CD4-positive, alpha-beta T cell treated with Interleukin-2 at 100 ng/mL for 4 hours (primary cell): ENCODE measurements at regions not wholly inside any gene's neighbourhood (a gene's known extent, or its start where the extent isn't known, plus 50 kb on each side); places are given as distances from the start of the nearest gene placed in this dataset.
A peak's percentile ranks its signal among the peaks of the same experiment; 100 is the strongest.

Experiments used
- DNase-seq: peaks from one replicate; pipeline ENCODE4 v3.0.0-alpha.2; 2020; ENCODE audit warnings: low spot score

DNA sequence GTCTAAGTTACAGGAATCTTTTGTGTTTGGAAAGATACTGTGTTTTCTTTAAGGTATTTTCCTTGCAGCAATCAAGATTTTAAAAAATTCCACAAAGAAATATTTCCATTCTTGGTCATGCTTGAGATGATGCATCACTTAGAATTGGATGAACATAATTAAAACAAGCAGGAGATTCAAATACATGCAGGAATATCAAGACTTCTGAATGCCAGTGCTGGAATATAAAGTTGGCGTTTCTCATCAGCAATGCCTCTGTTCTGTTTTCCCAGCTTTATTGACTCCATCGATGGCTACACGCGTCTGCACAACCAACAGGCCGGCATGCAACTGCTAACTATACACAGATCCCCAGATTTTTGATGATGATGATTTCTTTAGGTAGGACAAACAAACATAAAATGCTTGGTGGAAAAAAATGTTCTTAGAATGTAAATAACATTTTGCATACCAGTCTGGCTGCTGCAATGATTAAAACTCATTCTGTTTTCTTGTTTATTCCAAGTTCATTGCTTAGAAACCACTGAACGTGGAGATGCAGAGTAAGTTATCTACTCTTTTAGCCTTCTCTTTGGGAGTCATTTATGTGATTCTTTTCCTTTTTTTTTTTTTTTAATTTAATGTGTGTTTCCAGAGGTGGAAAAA lies 91.3 kb upstream of the FAM171A1 start:
- no peak for DNase-seq

DNA sequence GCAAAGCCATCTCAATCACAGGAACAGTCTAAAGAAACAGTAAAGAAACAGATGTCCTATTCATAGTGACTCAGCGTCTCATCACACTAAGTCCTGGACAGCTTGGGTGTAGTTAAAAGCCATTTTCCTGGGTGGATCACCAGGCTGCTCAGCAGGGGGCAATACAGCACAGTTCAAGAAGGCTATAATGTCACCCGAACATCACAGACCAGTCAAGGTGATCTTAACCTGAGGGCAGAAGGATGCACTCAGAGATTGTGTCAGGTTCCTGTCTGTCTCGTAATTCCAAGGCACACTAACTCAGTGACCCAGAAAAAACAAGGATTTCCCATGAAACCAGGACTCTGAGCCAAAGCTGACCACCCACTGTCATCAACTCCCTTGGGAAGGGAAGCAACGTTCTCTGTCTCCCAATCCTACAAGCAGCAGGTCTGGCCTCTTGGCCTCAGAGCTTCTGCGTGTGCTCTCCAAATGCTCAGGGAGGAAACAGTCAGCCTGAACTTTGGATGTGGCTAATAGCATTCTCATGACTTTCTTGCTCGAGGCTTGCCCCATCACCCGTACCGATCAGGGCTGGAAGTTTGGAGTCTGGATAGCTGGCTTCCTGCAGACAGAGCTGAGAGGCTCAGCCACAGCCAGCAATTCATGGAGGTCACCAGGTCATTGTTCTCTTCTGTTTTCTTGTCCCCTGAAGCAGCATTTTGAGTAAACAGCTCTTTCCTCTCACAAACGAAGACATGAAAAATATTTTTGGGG lies 90.4 kb upstream of the FAM171A1 start:
- no peak for DNase-seq

DNA sequence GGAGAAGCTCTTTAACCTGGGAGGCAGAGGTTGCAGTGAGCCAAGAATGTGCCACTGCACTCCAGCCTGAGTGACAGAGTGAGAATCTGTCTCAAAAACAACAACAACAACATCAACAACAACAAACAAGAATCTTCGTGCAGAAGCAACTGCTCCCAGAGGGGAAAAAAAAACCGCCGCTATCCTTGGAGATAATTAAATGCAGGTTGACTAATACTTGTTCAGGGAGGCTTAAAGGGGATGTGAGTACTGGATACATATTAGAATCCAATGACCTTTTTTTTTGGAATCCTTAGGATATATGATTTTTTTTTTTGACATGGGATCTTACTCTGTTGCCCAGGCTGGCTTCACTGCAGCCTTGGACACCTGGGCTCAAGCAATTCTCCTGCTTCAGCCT lies 89.6 kb upstream of the FAM171A1 start:
- no peak for DNase-seq

- no peak for DNase-seq
These were observed 88.1 kb upstream of the FAM171A1 start for GRCh38 chr10:15459218-15459617.

DNA sequence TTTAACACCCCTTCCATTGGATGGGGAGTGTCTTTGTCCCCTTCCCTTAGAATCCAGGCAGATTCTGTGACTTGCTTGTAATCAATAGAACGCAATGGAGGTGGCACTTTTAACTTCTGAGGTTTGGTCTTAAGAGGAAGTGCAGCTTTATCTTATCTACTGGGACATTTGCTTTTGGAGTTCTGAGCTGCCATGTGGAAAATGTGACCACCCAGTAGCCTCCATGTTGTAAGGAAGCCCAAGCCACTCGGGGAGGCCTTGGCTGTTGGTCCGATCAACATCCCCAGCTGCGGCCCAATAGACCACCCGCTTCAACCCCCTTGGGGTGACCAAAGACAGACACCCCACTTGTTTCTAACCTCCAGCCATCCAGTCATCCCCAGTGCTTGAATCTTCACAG lies 86.3 kb upstream of the FAM171A1 start:
- DNase-seq = no peak

DNA sequence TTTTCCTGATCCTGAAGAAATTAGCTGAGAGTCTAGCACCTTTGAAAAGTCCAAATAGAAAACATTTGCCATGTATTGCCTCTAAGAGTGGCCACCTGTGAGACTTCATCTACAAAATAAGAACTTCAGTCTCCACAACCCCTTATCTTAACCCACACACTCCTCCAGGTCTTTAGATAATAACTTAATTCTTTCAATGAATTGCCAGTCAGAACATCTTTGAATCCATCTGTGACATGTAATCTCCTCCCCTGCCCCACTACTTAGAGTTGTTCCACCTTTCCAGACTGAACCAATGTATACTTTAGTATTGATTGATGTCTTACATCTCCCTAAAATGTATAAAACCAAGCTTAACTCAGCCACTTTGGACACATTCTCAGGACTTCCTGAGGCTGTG lies 84.4 kb upstream of the FAM171A1 start:
- no peak for DNase-seq

DNA sequence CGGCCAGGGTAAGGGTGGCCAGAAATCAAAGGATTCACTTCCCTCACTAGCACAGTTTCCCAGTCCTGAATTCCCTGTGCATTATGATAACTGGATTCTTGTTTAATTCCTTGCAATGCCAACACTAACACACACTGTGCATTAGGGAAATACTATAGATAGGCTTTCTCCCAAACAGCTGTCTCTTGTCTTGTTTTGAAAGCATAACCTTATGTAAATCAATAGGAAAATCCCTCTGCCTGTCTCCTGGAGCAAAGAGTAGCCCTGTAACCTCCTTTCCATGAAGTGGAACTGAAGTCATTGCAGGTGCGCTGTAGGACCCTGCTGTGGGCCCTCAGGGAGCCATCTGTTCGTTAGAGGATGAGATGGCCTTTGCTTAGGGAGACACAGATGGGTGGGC lies 82.8 kb upstream of the FAM171A1 start:
- no peak for DNase-seq

- DNase-seq = no peak
These were observed 82.4 kb upstream of the FAM171A1 start for GRCh38 chr10:15453457-15453856.

- no peak for DNase-seq
These were observed 81.5 kb upstream of the FAM171A1 start for GRCh38 chr10:15452545-15452944.

- DNase-seq = no peak
These were observed 80.3 kb upstream of the FAM171A1 start for GRCh38 chr10:15451137-15452094.

- DNase-seq = no peak
These were observed 77.5 kb upstream of the FAM171A1 start for GRCh38 chr10:15448598-15448997.

- no peak for DNase-seq
These were observed 73.9 kb upstream of the FAM171A1 start for GRCh38 chr10:15445006-15445390.

DNA sequence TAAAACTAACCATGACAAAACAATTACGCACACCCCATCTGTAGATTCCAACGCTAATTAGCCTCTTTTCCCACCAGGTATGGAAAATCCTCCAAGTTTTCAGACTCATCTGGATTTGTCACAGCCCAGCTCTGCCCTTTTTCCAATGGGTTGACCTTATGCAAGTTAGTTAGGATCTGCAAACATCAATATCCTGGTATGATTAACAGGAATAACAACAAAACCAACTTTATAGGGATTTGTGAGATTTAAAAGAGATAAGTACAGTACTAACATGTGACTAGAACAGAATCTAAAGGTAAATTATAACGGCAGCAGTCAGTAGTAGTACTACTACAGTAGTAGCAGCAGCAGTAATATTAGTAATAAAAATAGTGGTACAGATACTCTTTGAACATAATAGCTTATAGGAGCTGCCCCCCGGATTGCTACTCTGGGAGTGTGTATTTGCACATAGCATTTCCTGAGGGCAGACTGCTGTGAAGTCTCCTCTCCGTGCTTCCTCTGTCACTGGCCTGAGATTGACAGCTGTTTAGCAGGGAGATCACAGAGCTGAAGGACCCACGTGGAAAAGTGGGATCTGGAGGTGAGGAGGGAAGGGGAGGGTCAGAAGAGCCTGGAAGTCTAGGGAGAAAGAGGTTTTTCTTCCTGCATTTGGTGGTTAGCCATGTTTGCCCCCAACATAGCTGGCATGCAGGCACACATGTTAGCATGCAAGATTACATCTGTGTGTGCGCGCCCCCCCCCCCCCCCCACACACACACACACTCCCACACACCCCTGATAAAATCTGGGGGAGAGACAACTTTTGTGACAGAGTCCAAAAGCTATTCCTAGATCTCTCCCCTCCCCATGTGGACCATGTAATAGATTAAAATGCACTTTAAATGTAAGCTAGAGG lies 73.3 kb upstream of the FAM171A1 start:
- DNase-seq = no peak

- DNase-seq = no peak
These were observed 71.0 kb upstream of the FAM171A1 start for GRCh38 chr10:15442056-15442455.

DNA sequence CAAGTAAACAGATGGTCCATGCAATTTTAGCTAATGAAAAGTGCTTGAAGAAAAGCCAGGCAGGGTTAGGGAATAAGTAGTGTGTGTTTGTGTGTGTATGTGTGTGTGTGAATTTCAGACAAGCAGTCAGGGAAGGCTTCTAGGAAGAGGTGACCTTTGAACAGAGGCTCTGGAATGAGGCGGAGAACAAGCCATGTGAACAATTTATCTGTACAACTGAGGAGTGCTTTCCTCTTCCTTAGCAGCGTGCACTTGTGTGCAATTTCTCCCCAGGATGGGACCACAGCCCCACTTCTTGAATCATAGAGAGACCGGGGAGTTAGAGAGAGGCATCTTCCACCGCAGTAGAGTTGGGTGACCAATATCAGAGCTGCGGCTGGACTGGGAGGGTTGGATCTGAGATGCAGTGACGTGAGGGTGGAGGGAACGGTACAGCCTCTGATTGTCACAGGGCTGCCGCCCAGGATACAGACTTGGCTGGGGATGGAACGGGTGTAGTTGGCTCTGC lies 69.2 kb upstream of the FAM171A1 start:
- no peak for DNase-seq

- no peak for DNase-seq
These were observed 68.3 kb upstream of the FAM171A1 start for GRCh38 chr10:15439341-15439842.

- no peak for DNase-seq
These were observed 65.6 kb upstream of the FAM171A1 start for GRCh38 chr10:15436696-15437095.

- DNase-seq = peak; percentile 56
These were observed 62.9 kb upstream of the FAM171A1 start for GRCh38 chr10:15433850-15434537.

GRCh38 chr10:15432266-15432665 lies 61.2 kb upstream of the FAM171A1 start:
- no peak for DNase-seq

GRCh38 chr10:15430969-15431771 lies 60.1 kb upstream of the FAM171A1 start:
- no peak for DNase-seq
